Stimulated activated CD8-positive, alpha-beta memory T cell treated with anti-CD3 and anti-CD28 coated beads, Interleukin-15, amount 100 ng/mL, for 4 hours (primary cell): ENCODE measurements at regions not wholly inside any gene's neighbourhood (a gene's known extent, or its start where the extent isn't known, plus 50 kb on each side); places are given as distances from the start of the nearest gene placed in this dataset.

Experiments used
- DNase-seq, 2 donors: peaks; one replicate each; pipeline ENCODE4 v3.0.0-alpha.2; 2020; ENCODE audit warnings: low read depth in 2 of 2

DNA sequence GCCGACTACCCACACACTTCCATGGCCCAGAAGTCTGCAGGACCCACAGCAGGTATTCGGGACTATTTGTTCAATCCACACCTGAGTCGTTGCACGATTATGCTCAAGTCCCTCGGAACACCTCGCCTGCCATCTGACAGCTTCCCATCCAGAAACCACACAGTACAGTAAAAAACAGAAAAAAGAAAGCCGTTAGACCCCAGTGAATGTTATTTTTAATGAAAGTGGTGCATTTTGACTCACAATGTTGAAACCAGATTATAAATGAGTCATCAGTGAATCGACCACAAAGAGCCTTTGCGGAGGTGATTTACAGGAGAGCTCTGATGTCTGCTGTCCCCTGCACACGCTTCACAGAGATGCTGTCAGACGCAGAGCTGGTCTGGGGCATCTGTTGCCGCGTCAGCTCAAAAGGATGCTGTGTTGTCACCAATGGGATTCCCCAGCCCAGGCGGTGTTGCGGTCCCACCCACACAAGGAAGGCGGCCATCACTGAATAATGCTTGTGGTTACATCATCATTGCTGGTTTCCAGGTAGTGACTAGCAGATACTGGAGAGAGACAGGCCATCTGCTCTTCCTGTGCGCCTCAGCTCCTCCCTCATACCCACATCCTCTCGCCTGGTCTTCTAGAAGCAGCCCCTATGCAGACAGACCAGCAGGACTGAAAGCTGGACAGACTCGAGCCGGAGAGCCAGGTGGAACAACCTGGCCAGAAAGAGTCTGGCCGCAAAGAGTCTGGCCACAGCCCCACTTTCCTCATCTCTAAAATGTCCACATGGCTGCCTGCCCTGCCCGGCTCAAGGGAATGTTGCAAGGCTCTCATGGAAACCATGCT is 116.8 kb downstream of the TOMM20 start:
- DNase-seq: peak; percentile 84 to 96

DNA sequence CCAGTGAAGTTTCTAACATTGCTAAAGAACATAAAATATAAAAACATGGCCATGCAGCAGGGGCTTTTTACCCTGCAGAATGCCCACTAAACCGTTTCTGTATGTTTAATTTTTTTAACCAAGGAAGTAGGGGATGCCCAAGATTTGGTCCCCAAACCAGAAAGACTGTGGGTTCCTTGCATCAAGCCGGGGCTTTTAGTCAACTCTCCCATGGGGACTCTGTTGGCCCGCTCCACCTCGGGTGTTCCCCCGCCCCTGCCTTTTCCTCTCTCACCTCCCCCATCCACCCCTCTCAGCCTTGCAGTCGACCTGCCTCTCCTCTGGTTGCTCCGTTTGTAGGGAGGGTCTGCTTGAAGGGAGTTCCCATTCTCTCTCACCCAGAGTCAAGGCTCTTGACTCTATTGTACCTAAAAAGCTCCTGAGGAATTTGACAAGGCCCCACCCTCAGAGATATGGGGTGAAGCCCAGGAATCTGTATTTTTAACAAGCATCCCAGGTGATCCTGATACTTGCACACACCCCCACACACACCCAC is 117.5 kb downstream of the TOMM20 start:
- DNase-seq: peak; percentile 37 to 44

DNA sequence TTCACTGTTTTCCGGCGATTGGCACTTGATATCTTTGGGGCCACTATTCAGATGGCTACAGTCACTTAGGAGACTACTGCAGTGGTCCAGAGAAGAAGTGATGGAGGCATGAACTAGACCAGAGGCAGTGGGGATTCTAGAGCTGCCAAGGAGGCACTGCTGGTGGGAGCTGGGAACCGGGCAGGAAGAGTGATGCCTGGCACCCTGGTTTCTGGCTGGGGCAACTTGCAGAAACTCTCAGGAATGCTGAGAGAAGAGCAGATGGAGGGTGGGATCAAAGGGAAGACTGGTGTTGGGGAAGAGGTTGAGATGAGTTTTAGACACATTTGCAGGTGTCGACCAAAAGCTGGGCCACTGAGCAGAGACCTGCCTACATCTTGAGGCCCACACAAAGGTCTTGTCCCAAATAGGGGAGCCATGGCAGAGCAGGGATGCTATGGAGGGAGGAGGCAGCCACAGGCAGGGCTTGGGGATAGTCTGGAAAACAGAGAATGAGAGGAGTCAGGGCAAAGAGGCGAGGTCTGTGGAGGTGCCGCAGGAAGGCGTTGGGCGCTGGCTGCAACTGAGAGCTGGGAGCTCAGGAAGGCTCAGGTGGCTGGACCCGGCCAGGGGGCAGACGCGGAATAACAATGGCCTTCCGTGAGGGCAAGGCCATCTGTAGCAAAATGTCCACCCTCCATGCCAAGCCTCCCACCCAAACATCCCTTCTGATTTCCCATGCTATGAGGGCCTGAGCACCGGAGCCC is 118.9 kb downstream of the TOMM20 start:
- no peak for DNase-seq

DNA sequence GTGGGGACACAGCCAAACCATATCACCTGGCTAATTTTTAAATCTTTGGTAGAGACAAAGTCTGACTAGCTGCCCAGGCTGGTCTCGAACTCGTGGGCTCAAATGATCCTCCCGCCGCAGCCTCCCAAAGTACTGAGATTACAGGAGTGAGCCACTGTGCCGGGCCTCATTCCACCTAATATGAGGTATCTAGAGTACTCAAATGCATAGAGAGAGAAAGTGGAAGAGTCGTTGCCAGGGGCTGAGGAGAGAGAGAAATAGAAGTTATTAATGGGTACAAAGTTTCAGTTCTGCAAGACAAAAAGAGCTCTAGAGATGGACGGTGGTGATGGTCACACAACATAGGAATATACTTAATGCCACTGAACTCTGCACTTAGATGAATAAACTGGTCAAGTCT is 119.6 kb downstream of the TOMM20 start:
- DNase-seq: no peak

DNA sequence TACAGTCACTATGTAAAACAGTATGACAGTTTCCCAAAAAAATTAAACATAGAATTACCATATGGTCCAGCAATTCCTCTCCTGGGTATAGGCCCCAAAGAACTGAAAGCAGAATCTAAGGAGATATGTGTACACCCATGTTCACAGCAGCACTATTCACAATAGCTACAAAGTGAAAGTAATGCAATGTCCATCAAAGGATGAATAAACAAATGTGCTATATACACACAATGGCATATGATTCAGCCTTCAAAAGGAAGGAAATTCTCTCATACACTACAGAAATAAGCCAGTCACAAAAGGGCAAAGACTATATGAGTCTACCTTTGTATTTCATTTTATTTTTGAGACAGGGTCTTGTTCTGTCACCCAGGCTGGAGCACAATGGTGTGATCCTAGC is 120.4 kb downstream of the TOMM20 start:
- DNase-seq: no peak

DNA sequence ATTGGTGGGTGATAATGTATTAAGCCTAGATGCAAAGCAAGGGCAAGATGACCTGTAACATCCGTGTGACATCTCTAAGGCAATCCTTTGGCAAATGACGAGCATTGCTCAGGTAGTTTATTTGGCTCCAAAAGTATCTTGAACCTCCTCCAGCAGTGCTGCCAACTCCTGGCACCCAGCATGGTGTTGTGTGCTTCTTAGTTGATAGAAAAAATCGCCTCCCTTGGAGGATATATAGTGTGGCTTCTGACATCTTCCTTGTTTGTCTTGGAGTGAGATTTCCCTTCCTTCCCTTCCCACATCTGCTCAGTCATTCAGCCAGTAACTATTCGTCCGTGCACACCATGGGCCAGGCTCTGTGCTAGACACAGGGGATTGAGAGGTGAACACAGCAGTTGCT is 121.8 kb downstream of the TOMM20 start:
- DNase-seq: no peak

DNA sequence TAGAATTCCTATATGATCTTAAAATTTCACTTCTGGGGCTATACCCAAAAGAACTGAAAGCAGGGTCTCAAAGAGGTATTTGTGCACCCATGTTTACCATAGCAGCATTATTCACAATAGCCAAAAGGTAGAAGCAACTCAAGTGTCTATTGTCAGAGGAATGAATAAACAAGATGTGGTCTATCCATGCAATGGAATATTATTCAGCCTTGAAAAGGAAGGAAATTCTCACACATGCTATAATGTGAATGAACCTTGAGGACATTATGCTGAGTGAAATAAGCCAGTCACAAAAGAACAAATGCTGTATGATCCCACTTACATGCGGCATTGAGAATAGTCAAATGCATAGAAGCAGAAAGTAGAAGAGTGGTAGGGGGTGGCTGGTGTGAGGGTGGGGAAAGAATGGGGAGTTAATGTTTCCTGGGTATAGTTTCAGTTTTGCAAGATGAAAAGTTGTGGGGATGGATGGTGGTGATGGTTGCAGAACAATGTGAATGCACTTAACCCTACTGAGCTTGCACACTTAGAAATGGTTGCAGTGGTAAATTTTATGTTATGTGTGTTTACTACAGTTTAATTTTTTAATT is 122.4 kb downstream of the TOMM20 start:
- no peak for DNase-seq

DNA sequence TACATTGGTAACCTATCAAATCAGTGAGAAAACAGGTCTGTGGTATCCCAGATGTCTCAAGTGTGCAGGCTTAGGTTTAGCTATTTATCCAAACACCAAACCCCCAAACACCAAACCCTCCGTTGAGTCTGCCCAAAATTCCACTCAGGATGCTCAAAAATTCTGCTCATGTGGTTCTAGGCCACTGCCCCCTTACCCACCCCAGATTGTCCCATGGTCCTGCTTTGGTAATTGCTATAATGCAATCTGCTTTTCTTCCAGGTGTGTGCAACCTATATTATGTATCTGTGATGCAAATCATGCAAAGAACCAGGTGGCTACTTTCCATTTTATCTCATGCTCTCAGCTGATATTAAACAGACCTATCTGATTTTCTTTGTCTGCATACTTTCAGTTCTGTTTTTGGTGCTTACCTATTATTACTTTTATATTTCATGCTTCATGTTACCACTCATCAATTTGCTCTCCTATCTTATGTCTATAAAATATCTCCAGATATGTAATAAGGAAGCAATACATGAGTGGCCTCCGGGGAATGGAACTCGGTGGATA is 123.7 kb downstream of the TOMM20 start:
- no peak for DNase-seq

DNA sequence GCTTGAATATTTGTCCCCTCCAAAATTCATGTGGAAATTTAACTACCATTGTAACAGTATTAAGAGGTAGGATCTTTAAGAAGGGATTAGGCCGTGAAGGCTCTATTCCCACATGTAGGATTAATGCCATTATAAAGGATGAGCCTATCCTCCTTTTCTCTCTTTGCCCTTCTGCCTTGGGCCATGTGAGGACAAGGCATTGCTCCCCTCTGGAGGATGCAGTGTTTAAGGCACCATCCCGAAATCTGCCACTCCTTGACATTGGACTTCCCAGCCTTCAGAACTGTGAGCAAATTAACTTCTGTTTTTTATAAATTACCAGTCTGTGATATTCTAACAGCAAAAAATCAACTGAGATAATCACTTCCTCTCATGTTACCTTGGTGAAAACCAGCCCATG is 124.4 kb downstream of the TOMM20 start:
- no peak for DNase-seq

DNA sequence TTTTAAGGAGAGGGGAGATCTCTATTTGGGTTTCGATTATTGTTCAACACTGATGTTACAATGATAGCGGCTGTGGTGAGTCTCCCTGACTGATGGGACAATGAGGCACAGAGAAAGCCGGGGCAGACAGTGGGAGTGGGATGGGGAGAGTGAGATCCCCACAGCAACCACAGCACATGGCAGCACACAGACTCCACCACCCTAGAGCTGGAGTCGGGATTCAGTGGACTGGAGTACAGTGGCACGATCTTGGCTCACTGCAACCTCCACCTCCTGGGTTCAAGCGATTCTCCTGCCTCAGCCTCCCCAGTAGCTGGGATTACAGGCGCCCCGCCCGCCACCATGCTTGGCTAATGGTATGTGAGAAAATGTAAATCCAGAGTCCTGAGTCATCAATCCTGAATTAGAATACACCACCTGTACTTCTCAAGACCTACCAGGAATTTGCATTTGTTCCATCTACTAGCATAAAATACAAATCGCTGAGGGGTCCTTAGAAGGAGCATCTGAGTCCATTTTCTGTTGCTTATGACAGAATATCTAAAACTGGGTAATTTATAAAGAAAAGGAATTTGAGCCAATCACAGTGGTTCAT is 125.8 kb downstream of the TOMM20 start:
- DNase-seq: no peak

DNA sequence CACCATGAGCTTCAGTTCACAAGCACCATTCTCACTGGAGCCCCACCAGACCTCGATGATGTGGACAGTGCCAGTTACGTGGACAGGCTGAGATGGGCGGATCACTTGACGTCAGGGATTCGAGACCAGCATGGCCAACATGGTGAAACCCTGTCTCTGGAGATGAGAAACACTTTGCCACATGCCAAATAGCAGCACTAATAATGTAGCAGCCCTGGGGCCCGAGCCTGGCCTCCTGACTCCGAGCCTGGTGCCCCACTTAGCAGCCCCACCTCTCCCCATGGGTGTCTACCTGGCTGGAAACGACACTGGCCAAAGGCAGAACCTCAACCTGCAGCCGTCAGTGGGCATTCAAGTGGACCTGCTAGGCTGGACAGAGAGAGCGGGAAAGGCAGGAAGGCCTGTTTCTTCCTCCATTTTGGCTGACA is 129.1 kb downstream of the TOMM20 start:
- DNase-seq: no peak

DNA sequence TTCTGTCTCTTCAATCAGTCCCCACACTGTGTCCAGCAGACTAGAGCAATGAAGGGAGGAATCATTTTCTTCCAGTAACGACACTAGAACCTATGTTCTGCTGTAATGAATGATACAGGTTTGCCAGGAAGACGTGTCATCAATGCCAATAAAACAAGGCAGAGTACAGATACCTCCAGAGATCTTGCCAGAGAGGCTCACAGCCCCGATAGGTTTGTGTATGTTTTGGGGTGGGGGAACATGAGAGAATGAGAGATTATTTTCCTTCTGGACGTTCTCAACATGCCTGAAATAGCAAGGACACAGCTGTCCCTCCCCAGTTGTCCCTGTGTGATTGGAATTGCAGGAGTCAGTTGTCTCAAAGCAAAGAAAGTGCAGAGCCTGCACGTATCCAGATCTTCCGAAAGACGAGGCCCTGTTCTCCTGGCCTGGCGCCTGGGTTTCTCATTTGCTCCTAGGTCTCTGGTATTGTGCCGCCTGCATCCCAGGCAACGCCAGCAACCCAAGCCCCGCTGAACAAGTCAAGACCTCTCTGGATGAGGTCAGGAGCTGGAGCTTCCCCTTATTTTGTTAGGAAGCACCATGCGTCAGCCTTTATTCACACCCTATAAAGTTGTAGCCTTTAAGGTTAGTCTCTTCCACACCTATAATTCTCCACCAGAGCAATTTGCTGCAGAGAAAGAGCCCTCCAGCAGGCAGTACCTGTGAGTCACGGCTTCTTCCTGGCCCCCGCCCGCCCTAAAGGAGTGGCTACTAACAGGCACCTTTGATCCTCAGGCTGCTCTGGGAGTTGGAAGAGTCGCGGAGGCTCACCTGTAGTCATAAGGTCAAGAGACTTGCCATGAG is 130.5 kb downstream of the TOMM20 start:
- DNase-seq: no peak

DNA sequence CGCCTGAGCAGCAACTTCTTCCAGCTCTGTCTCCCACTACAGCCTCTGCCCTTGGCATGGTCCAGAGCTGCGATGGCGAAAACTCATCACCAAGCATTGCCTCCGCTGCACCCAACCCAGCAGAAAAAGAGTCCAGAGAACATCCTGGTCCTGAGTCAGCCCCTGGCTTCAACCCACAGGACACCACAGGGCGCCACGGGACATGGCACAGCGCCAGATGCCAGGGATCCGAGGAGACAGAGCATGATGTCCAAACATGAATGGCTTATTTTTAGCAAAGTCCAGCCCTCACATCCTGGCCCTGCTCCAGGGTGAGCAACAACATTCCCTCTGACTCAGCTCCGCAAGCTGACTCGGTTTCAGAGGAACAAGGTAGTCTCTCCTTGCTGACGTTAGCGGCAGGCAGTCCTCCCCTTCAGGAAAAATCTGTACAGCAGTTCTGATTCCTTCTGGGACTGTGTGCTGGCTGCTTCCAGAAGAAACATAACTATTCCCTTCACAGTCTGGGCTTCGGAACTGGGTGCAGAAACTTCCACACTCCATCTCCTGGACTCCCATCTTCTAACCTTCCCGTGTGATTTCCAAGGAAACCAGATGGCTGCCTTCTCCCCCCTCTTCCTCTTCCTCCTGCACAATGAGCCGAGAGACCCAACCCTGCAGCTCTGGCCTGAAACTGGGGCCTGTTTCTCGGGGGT is 131.3 kb downstream of the TOMM20 start:
- DNase-seq: no peak

DNA sequence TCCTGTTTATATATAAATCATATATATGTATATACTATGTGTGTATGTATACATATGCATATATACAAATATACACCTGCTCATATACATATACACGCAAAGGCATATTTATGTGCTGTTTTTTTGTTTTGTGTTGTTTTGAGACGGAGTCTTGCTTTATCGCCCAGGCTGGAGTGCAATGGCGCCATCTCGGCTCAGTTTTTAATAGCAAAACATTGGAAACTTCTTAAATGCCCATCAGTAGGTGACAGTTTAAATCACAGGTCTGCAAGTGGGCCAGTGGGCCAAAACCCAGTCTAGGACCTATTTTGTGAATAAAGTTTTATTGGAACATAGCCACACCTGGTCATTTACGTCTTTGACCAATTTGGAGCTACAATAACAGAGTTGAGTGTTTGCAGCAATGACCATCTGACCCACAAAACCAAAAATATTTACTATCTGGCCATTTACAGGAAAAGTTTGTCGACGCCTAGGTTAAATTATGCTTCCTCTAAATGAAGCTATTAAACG is 132.3 kb downstream of the TOMM20 start:
- no peak for DNase-seq

DNA sequence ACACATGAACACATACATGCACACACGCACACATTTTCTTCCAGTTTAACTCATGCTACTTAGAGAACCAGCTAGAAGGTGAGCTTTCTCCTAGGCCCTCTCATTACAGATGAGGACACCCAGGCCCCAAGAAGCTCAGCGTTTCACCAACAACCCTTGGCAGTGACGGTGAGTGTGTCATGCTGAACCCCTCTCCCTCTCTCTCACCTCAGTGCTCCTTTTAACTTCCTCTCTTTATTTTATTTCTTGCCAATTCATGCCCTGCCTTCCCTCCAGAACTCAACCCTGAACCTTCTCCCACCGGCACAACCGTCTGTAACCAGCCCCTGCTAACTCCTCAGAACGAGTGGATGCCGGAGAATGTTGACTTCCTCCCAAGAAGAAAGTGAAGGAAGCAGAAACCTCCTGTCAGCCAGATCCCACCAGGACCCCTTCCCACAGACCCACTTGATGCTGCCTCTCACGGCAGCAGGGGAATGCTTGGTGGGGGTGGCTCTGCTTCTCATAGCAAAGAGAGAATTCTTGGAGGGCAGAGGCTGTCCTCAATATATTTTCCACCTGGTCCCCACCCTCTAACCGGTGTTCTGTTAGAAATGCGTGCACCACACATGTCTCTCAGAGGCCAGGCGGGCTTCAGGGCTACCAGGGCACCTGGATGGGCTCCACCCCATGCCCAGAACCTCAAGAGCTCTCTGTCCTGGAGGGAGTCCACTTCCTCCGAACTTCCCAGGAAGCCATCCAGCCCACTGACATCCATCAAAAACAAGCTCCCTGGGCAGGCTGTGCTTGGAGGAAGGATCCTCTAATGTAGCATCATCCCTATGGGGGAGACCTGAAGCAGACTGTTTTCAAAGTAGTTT is 134.0 kb downstream of the TOMM20 start:
- no peak for DNase-seq

DNA sequence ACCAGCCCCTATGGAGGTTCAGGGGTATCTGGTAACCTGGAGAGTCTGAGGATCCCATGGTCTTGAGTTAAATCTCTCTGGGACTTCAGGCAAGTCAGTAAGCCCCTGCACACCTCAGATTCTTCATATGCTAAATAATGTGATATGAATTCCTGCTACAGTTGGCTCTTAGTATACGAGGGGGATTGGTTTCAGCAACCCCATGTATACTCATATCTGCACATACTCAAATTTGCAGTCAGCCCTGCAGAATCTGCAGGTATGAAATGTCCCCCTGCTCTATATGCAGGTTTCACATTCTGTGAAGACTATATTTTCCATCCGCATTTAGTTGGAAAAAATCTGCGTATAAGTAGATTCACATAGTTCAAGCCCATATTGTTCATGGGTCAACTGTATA is 136.6 kb downstream of the TOMM20 start:
- no peak for DNase-seq

DNA sequence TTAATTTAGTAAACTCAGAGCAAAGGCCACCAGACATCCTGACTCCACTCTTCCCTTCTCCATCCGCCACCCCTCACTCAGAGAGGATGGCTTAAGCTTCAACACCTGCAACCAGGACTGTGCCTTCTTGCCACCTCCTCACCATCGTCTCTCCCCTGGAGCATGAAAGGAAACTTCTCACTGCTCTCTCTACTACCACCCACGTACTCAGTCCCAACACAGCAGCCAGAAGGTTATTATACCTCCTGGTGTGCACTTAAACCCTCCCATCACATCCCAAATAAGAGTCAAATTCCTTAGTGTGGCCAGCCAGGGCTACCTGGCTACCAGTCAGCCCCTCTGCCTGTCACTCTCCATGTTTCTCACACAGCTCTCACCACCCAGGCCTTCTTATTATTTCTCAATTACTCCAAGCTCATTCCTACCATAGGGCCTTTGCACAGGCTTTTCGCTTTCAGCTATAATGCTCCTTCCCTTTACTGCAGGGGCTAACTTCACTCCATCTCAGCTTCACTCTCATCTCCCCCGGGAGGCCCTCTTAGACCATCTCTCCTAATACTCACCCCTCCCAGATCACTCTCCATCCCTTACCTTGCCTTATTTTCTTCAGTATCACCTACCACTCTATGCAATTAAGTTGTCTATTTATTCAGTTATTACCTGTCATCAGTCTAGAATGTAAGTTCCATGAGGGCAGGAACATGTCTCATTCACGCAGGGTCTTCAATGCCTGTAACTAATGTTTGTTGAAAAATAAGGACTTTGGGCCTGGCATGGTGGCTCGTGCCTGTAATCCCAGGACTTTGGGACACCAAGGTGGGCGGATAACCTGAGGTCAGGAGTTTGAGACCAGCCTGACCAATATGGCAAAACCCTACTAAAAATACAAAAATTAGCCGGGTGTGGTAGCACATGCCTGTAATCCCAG is 137.5 kb downstream of the TOMM20 start:
- DNase-seq: no peak

DNA sequence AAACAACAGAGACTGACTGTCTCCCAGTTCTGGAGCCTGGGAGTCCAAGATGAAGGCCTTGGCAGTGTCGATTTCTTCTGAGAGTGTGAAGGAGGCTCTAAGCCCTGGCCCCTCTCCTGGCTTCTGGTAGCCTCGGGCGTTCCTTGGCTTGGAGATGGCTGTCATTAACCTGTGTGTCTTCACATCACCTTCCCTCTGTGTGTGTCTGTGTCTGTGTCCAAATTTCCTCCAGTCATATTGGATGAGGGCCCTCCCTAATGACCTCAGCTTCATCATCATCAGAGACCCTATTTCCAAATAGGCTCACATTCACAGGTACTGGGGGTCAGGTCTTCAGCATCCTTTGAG is 138.3 kb downstream of the TOMM20 start:
- no peak for DNase-seq
